Psoas muscle (tissue), 7 donors: ENCODE measurements at regions not wholly inside any gene's neighbourhood (a gene's known extent, or its start where the extent isn't known, plus 50 kb on each side); places are given as distances from the start of the nearest gene placed in this dataset.

Experiments used
- ATAC-seq, 4 donors: fragments of 200-7000 bp; cut with Tn5 transposase; one replicate each; pipeline ENCODE4 v1.9.1; 2020; ENCODE audit warnings: moderate library complexity in 3 of 4, mild to moderate bottlenecking in 2 of 4
- DNase-seq, 2 donors: peaks; one replicate each; pipeline ENCODE4 v3.0.0-alpha.2; 2020
- H3K27ac ChIP-seq: fragments of 200-600 bp; one replicate; pipeline ENCODE4 v1.8.0; 2022
- H3K27me3 ChIP-seq, 3 donors: fragments of 200-600 bp in 1 of 3; one replicate each; pipeline versions ENCODE4 v1.6.1 to v1.8.0; 2013 to 2022; ENCODE audit warnings: low read length in 2 of 3, mild to moderate bottlenecking in 2 of 3, moderate library complexity in 1 of 3; ENCODE audit not compliant: insufficient read depth in 3 of 3
- H3K36me3 ChIP-seq, 2 donors: fragments of 200-600 bp in 1 of 2; one replicate each; pipeline versions ENCODE4 v1.6.1 to v1.8.0; 2013 to 2022; ENCODE audit warnings: low read depth in 1 of 2, mild to moderate bottlenecking in 1 of 2, moderate library complexity in 1 of 2; ENCODE audit not compliant: insufficient read depth in 1 of 2
- H3K4me1 ChIP-seq: fragments of 200-600 bp; one replicate; pipeline ENCODE4 v1.8.0; 2022
- H3K4me3 ChIP-seq: fragments of 200-600 bp; one replicate; pipeline ENCODE4 v1.8.0; 2022; ENCODE audit warnings: mild to moderate bottlenecking
- H3K9me3 ChIP-seq: fragments of 200-600 bp; one replicate; pipeline ENCODE4 v1.8.0; 2022
- WGBS, 3 donors: extraction: QIAGEN DNeasy Blood & Tissue Kit; methylation state at CpG; one replicate each; pipeline versions ENCODE4 v1.1.6 to v1.1.7; 2013; 5-methylcytosine and 5-hydroxymethylcytosine counted together
- intact Hi-C, 2 donors: fragments of 100-400 bp; cut with DNase I; formaldehyde crosslinking; loops; one replicate each; pipeline versions ENCODE4 v1.11.0 to v1.14.2; 2022
- TF ChIP-seq, protein P1 (sequence below): fragments of 200-600 bp; IDR thresholded peaks from one replicate; pipeline ENCODE4 v1.8.0; 2022; ENCODE audit warnings: antibody characterized with exemption
- donor health status: healthy with polysubstance abuse.
- donor health status: DM: no; HTN: no; CAD: no; lungs with moderate emphysema.
- donor health status: Bipolar disorder and iron deficiency.
- donor health status: healthy.
- donor health status: DM: yes; HTN: yes; CAD: no.
- donor health status: DM: no; HTN: no; CAD: no.
- donor health status: DM: yes; HTN: yes; CAD: no.

DNA sequence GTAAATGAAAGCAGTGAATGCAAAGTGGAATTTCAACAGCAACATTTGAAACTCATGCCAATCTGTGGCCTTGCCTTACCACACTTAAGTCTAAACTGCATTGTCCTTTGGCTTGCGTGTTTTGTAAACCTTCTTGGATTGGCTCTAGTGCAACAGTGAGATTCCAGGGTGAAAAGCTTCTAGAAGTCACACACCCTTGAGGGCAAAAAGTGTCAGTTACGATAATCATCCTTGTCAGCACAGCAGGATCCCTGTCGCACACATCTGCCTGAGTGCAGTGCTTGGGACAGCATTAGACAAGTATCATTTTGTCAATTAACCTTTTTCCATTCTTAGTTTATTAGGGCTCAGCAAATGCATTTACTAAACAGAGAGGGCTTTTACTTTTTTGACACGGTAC is 243.4 kb upstream of the PTBP2 start:
- no peak for ATAC-seq
- intact Hi-C loops, result no loop called here
- WGBS, 3 donors, result 72 to 74% (median 72%) methylated on average over 4 of the region's 4 CpGs
- TF ChIP-seq, protein P1, sequence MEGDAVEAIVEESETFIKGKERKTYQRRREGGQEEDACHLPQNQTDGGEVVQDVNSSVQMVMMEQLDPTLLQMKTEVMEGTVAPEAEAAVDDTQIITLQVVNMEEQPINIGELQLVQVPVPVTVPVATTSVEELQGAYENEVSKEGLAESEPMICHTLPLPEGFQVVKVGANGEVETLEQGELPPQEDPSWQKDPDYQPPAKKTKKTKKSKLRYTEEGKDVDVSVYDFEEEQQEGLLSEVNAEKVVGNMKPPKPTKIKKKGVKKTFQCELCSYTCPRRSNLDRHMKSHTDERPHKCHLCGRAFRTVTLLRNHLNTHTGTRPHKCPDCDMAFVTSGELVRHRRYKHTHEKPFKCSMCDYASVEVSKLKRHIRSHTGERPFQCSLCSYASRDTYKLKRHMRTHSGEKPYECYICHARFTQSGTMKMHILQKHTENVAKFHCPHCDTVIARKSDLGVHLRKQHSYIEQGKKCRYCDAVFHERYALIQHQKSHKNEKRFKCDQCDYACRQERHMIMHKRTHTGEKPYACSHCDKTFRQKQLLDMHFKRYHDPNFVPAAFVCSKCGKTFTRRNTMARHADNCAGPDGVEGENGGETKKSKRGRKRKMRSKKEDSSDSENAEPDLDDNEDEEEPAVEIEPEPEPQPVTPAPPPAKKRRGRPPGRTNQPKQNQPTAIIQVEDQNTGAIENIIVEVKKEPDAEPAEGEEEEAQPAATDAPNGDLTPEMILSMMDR, result no peak
- no peaks in the 10 kb centered on the region for H3K9me3 ChIP-seq
- no peak overlapping the region for H3K4me3 ChIP-seq
- H3K36me3 ChIP-seq, result no peaks in the 10 kb centered on the region
- H3K27ac ChIP-seq, result no peak overlapping the region
- H3K27me3 ChIP-seq, result no peaks in the 10 kb centered on the region
- no peaks in the 10 kb centered on the region for H3K4me1 ChIP-seq
- no peak for DNase-seq

DNA sequence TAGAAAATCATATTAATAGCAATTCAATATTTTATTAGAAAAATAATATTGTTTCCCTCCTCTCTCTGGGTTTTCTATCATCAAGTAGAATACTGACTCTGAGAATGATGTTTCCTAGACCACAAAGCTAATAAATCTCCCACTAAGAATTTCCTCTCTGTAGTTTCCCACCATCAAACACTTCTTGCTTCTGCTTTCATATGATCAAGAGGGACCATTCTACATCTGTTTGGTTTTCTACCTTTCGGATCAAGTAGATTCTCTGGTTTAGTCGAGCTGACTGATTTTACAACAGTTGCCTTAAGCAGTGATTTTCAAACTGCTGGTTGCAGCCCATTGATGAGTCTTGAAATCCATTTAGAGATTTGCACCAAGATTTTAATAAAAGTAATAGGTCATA is 240.2 kb upstream of the PTBP2 start:
- no peaks in the 10 kb centered on the region for H3K4me1 ChIP-seq
- H3K27me3 ChIP-seq, result no peaks in the 10 kb centered on the region
- no peaks in the 10 kb centered on the region for H3K9me3 ChIP-seq
- intact Hi-C loops, result no loop called here
- TF ChIP-seq, protein P1, result no peak
- H3K4me3 ChIP-seq, result no peak overlapping the region
- DNase-seq (no peak), ATAC-seq (no peak)
- 59 to 71% (median 64%) methylated on average over 2 of the region's 2 CpGs for WGBS, 3 donors
- H3K36me3 ChIP-seq, result no peaks in the 10 kb centered on the region
- H3K27ac ChIP-seq, result no peak overlapping the region

DNA sequence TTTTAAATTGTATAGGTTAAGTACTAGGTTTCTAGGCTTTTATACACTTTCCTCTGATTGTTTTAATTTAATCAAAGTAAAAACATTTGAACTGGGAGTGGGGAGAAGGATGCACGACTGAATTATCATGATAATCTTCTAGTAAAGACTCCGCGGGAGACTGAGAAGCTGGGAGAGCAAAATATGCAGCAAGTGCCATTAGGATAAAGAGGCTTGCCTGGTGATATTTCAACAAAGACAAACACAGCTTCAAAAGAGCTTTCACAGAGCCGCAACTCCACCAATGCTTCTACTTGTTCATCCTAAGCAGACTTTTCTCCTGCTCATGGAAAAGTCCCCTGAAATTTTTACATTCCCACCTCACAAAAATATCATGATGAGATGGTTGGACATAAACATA is 239.0 kb upstream of the PTBP2 start:
- Histone ChIP-seq H3K27ac (no peak overlapping the region), H3K4me1 (no peaks in the 10 kb centered on the region), H3K4me3 (no peak overlapping the region), H3K36me3 (no peaks in the 10 kb centered on the region), H3K27me3 (no peaks in the 10 kb centered on the region), H3K9me3 (no peaks in the 10 kb centered on the region)
- intact Hi-C loops, result no loop called here
- TF ChIP-seq, protein P1, result no peak
- DNase-seq, result no peak
- WGBS, 3 donors, result 51 to 59% (median 57%) methylated on average over 4 of the region's 4 CpGs
- no peak for ATAC-seq

DNA sequence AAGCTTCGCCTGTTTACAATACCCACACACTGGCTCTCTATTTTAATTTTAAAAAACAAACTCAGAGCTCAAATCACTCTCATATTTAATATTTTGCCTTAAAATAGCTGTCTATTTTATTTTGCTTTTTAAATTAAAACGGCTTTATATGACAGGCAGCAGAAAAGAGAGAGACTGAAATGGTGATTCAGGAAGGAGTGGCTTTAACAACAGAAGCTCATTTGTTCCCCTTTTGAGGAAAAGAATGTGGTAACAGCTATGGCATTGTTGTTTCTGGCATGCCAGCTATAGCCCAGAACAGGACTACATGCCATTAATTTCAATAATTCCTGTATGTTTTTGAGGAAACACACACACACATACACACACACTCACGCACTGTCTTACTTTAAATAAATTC is 234.2 kb upstream of the PTBP2 start:
- TF ChIP-seq, protein P1, result no peak
- intact Hi-C loops, result no loop called here
- no peak for DNase-seq
- ATAC-seq, result no peak
- 49 to 57% (median 49%) methylated on average over 3 of the region's 3 CpGs for WGBS, 3 donors
- peak overlapping the region; percentile 1 for H3K4me3 ChIP-seq
- no peak overlapping the region for H3K27ac ChIP-seq
- no peaks in the 10 kb centered on the region for H3K36me3 ChIP-seq
- H3K4me1 ChIP-seq, result no peaks in the 10 kb centered on the region
- no peaks in the 10 kb centered on the region for H3K27me3 ChIP-seq
- H3K9me3 ChIP-seq, result no peaks in the 10 kb centered on the region

DNA sequence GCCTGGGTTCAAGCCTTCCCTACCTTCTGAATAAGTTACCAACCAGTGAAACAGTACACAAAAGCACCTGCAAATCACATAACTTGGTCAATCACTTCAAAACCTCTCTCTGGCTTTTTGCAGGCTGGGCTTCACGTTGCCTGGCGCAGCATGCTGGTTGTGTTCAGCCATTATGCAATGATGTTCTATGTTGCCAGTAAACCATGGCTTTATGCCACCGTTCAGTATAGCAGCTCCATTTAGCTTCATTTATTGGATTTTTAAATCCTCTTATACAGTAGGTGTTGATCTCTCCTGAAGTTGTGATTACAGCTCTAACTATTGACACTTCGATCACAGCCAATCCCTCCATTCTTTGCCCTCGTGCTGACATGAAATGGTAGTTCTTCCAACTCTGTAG is 233.6 kb upstream of the PTBP2 start:
- 50 to 64% (median 56%) methylated on average over 5 of the region's 5 CpGs for WGBS, 3 donors
- Histone ChIP-seq H3K9me3 (no peaks in the 10 kb centered on the region), H3K36me3 (no peaks in the 10 kb centered on the region), H3K27me3 (no peaks in the 10 kb centered on the region), H3K4me1 (no peaks in the 10 kb centered on the region), H3K27ac (no peak overlapping the region), H3K4me3 (peak overlapping the region; percentile 1)
- TF ChIP-seq, protein P1, result no peak
- no peak for DNase-seq
- ATAC-seq, result peak in 3 of 4 donors; percentile 43 to 70 (median 55)
- intact Hi-C loops, result no loop called here
